SK-N-SH (cell line): ENCODE measurements at regions not wholly inside any gene's neighbourhood (a gene's known extent, or its start where the extent isn't known, plus 50 kb on each side); places are given as distances from the start of the nearest gene placed in this dataset.

Source experiments
- CTCF ChIA-PET: fragments of 300-600, 350-600 bp; formaldehyde crosslinking; extraction: SDS; loops from one replicate; lab custom pipeline; 2021; lab: Yijun Ruan, JAX
- POLR2A ChIA-PET: fragments of 350-600 bp; sonication (Branson Sonifier 250); formaldehyde crosslinking; extraction: SDS; loops from one replicate; lab custom pipeline; 2020; ENCODE audit warnings: antibody characterized with exemption, inconsistent platforms; lab: Yijun Ruan, JAX
- DNase-seq: peaks from one replicate; pipeline ENCODE4 v3.0.0; 2012
- H2AFZ ChIP-seq: fragments of 200-600 bp; sonication (generic); 2 replicates; pipeline ENCODE4 v1.8.1; 2016; ENCODE audit warnings: antibody characterized with exemption, mild to moderate bottlenecking, low read depth
- H3F3A ChIP-seq: fragments of 200-600 bp; sonication (generic); replicated peaks from 2 replicates; pipeline ENCODE3; 2016; ENCODE audit warnings: antibody characterized with exemption, mild to moderate bottlenecking; ENCODE audit not compliant: insufficient read depth
- H3K27ac ChIP-seq, 2 experiments: fragments of 200-500 bp in 1 of 2; fragments of 200-600 bp in 1 of 2; sonication (Bioruptor generic) in 1 of 2; sonication (generic), shearing (Covaris generic) in 1 of 2; 2 replicates each; pipeline versions ENCODE4 v1.5.1 to v1.6.1; 2014 to 2016; ENCODE audit warnings: low read depth in 2 of 2, inconsistent platforms in 1 of 2, low read length in 1 of 2, mild to moderate bottlenecking in 1 of 2, mixed read lengths in 1 of 2
- H3K27me3 ChIP-seq: fragments of 200-600 bp; sonication (generic), shearing (Covaris generic); 2 replicates; pipeline ENCODE4 v1.6.1; 2016; ENCODE audit warnings: mixed run types; ENCODE audit not compliant: insufficient read depth
- H3K36me3 ChIP-seq, 2 experiments: fragments of 200-500 bp in 1 of 2; fragments of 200-600 bp in 1 of 2; sonication (Bioruptor generic) in 1 of 2; sonication (generic) in 1 of 2; replicated peaks in 1 of 2; 2 replicates each; pipeline versions ENCODE3 to v1.5.1; 2014 to 2016; ENCODE audit warnings: low read length in 1 of 2, mild to moderate bottlenecking in 1 of 2; ENCODE audit not compliant: insufficient read depth in 2 of 2, control insufficient read depth in 1 of 2
- H3K4me1 ChIP-seq, 2 experiments: fragments of 200-500 bp in 1 of 2; fragments of 200-600 bp in 1 of 2; sonication (Bioruptor generic) in 1 of 2; sonication (generic), shearing (Covaris generic) in 1 of 2; 2 replicates each; pipeline versions ENCODE4 v1.5.1 to v1.6.1; 2014 to 2016; ENCODE audit warnings: low read depth in 1 of 2, low read length in 1 of 2, mixed run types in 1 of 2; ENCODE audit not compliant: insufficient read depth in 2 of 2, control insufficient read depth in 1 of 2
- H3K4me2 ChIP-seq: fragments of 200-600 bp; sonication (generic), shearing (Covaris generic); 2 replicates; pipeline ENCODE4 v1.6.1; 2017; ENCODE audit warnings: mixed run types
- H3K4me3 ChIP-seq, 2 experiments: fragments of 200-500 bp in 1 of 2; fragments of 200-600 bp in 1 of 2; sonication (Bioruptor generic) in 1 of 2; sonication (generic), shearing (Covaris generic) in 1 of 2; 2 replicates each; pipeline versions ENCODE4 v1.5.1 to v1.8.1; 2014 to 2016; ENCODE audit warnings: low read depth in 2 of 2, inconsistent platforms in 1 of 2, low read length in 1 of 2, mild to moderate bottlenecking in 1 of 2, mixed read lengths in 1 of 2, moderate library complexity in 1 of 2
- H3K79me2 ChIP-seq: fragments of 200-600 bp; sonication (generic); 2 replicates; pipeline ENCODE4 v1.8.1; 2017; ENCODE audit warnings: mild to moderate bottlenecking; ENCODE audit not compliant: insufficient read depth
- H3K9ac ChIP-seq: fragments of 200-600 bp; sonication (generic); 2 replicates; pipeline ENCODE4 v1.6.1; 2017; ENCODE audit warnings: mixed run types
- H3K9me2 ChIP-seq: fragments of 200-600 bp; sonication (generic); 2 replicates; pipeline ENCODE4 v1.6.1; 2017; ENCODE audit warnings: mixed run types
- H3K9me3 ChIP-seq: fragments of 200-600 bp; sonication (generic); 2 replicates; pipeline ENCODE4 v1.6.1; 2017; ENCODE audit warnings: mixed run types, mild to moderate bottlenecking, moderate library complexity
- H4K20me1 ChIP-seq: fragments of 200-600 bp; sonication (generic); 2 replicates; pipeline ENCODE4 v1.6.1; 2017; ENCODE audit warnings: mild to moderate bottlenecking, mixed run types; ENCODE audit not compliant: insufficient read depth
- EP300 ChIP-seq, 2 experiments: IDR thresholded peaks; 2 replicates each; pipeline versions ENCODE4 v1.4.0 to v1.6.1; 2012; ENCODE audit warnings: borderline replicate concordance in 1 of 2, low read depth in 1 of 2, low read length in 1 of 2
- EZH2phosphoT487 ChIP-seq: fragments of 200-600 bp; sonication (generic); IDR thresholded peaks from 2 replicates; pipeline ENCODE4 v1.6.1; 2017; ENCODE audit warnings: low read depth, mixed run types, mild to moderate bottlenecking, antibody characterized with exemption, moderate library complexity, borderline replicate concordance
- FOXM1 ChIP-seq: IDR thresholded peaks from 2 replicates; pipeline ENCODE4 v1.4.0; 2012; ENCODE audit warnings: low read depth, mild to moderate bottlenecking
- GABPA ChIP-seq: IDR thresholded peaks from 2 replicates; pipeline ENCODE4 v1.4.0; 2012; ENCODE audit warnings: low read depth, mild to moderate bottlenecking
- GATA2 ChIP-seq: sonication (generic); formaldehyde crosslinking; IDR thresholded peaks from 2 replicates; pipeline ENCODE4 v1.5.0; 2020; ENCODE audit warnings: mild to moderate bottlenecking, missing genetic modification reagents
- JUND ChIP-seq: IDR thresholded peaks from 2 replicates; pipeline ENCODE4 v1.4.0; 2012
- MEF2A ChIP-seq: IDR thresholded peaks from 2 replicates; pipeline ENCODE4 v1.4.0; 2012; ENCODE audit warnings: low read depth, borderline replicate concordance
- PBX3 ChIP-seq: IDR thresholded peaks from 2 replicates; pipeline ENCODE4; 2012
- POLR2AphosphoS5 ChIP-seq: IDR thresholded peaks from 2 replicates; pipeline ENCODE4 v1.6.1; 2012; ENCODE audit warnings: low read depth, low read length
- RAD21 ChIP-seq: IDR thresholded peaks from 2 replicates; pipeline ENCODE4 v1.6.1; 2012; ENCODE audit warnings: mild to moderate bottlenecking, low read length
- RXRA ChIP-seq: IDR thresholded peaks from 2 replicates; pipeline ENCODE4 v1.4.0; 2012; ENCODE audit warnings: low read depth, mild to moderate bottlenecking, borderline replicate concordance
- TAF1 ChIP-seq: IDR thresholded peaks from 2 replicates; pipeline ENCODE4 v1.6.1; 2012; ENCODE audit warnings: low read depth, mild to moderate bottlenecking, low read length, moderate library complexity, borderline replicate concordance
- TCF12 ChIP-seq: IDR thresholded peaks from 2 replicates; pipeline ENCODE4 v1.4.0; 2012
- USF2 ChIP-seq: fragments of 150-350 bp; IDR thresholded peaks from 2 replicates; pipeline ENCODE4 v1.6.1; 2017; ENCODE audit warnings: antibody characterized with exemption, low read length, low read depth, borderline replicate concordance
- YY1 ChIP-seq: IDR thresholded peaks from 2 replicates; pipeline ENCODE4 v1.4.0; 2012; ENCODE audit warnings: low read depth, mild to moderate bottlenecking
- WGBS: methylation state at CpG from one replicate; pipeline ENCODE4 v1.1.6; 2017; ENCODE audit warnings: low lambda C conversion rate; 5-methylcytosine and 5-hydroxymethylcytosine counted together
- TF ChIP-seq, protein P1 (sequence below): IDR thresholded peaks from 2 replicates; pipeline ENCODE4 v1.4.0; 2012; ENCODE audit warnings: low read depth
- TF ChIP-seq, protein P2 (sequence below): IDR thresholded peaks from 2 replicates; pipeline ENCODE4 v1.6.1; 2012; ENCODE audit warnings: mild to moderate bottlenecking, low read depth, low read length, moderate library complexity
- TF ChIP-seq, protein P3 (sequence below): fragments of 150-350 bp; IDR thresholded peaks from 2 replicates; pipeline ENCODE4 v1.6.1; 2016; ENCODE audit warnings: mild to moderate bottlenecking, low read depth, low read length
- TF ChIP-seq, protein P4 (sequence below): IDR thresholded peaks from 2 replicates; pipeline ENCODE4 v1.4.0; 2012; ENCODE audit warnings: low read depth, borderline replicate concordance

GRCh38 chr11:130604606-130605005 is 156.2 kb downstream of the ADAMTS15 start:
- Histone ChIP-seq H3K4me3 (no peak overlapping the region), H3F3A (peaks cover 6% of the 10 kb centered on the region), H3K9me3 (no peaks in the 10 kb centered on the region), H3K79me2 (no peaks in the 10 kb centered on the region), H2AFZ (no peak overlapping the region), H4K20me1 (no peaks in the 10 kb centered on the region), H3K36me3 (no peaks in the 10 kb centered on the region), H3K27me3 (no peaks in the 10 kb centered on the region), H3K9me2 (no peaks in the 10 kb centered on the region), H3K4me2 (no peak overlapping the region), H3K4me1 (peaks cover 6 to 13% of the 10 kb centered on the region in 2 experiments; a peak in 3 of 4 replicates), H3K9ac (no peak overlapping the region), H3K27ac (no peak overlapping the region)
- ChIA-PET POLR2A (no interaction called here), CTCF (interaction anchor here (0.7 to 1.9 kb wide), 2 partner anchors 170 to 257 kb away, joined by 3 to 6 read pairs; no protein-coding TSS in a partner anchor)
- no peak for DNase-seq
- no peak for TF ChIP-seq GABPA
- TF ChIP-seq RAD21: no peak
- no peak for TF ChIP-seq PBX3
- TF ChIP-seq FOXM1: no peak
- no peak for TF ChIP-seq GATA2 (CRISPR knock-in tag)
- no peak for TF ChIP-seq MEF2A
- no peak for TF ChIP-seq TCF12
- TF ChIP-seq EP300 (IDR thresholded peaks at IDR 0.05; ENCODE audit: borderline replicate concordance in 1 of 2, low read depth in 1 of 2, low read length in 1 of 2): no peak
- TF ChIP-seq EZH2phosphoT487: no peak
- TF ChIP-seq, protein P1, sequence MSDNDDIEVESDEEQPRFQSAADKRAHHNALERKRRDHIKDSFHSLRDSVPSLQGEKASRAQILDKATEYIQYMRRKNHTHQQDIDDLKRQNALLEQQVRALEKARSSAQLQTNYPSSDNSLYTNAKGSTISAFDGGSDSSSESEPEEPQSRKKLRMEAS: no peak
- no peak for TF ChIP-seq YY1
- no peak for TF ChIP-seq RXRA
- TF ChIP-seq TAF1: no peak
- no peak for TF ChIP-seq POLR2AphosphoS5
- TF ChIP-seq JUND: no peak
- TF ChIP-seq, protein P2, sequence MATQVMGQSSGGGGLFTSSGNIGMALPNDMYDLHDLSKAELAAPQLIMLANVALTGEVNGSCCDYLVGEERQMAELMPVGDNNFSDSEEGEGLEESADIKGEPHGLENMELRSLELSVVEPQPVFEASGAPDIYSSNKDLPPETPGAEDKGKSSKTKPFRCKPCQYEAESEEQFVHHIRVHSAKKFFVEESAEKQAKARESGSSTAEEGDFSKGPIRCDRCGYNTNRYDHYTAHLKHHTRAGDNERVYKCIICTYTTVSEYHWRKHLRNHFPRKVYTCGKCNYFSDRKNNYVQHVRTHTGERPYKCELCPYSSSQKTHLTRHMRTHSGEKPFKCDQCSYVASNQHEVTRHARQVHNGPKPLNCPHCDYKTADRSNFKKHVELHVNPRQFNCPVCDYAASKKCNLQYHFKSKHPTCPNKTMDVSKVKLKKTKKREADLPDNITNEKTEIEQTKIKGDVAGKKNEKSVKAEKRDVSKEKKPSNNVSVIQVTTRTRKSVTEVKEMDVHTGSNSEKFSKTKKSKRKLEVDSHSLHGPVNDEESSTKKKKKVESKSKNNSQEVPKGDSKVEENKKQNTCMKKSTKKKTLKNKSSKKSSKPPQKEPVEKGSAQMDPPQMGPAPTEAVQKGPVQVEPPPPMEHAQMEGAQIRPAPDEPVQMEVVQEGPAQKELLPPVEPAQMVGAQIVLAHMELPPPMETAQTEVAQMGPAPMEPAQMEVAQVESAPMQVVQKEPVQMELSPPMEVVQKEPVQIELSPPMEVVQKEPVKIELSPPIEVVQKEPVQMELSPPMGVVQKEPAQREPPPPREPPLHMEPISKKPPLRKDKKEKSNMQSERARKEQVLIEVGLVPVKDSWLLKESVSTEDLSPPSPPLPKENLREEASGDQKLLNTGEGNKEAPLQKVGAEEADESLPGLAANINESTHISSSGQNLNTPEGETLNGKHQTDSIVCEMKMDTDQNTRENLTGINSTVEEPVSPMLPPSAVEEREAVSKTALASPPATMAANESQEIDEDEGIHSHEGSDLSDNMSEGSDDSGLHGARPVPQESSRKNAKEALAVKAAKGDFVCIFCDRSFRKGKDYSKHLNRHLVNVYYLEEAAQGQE: no peak
- TF ChIP-seq USF2: no peak
- TF ChIP-seq, protein P3, sequence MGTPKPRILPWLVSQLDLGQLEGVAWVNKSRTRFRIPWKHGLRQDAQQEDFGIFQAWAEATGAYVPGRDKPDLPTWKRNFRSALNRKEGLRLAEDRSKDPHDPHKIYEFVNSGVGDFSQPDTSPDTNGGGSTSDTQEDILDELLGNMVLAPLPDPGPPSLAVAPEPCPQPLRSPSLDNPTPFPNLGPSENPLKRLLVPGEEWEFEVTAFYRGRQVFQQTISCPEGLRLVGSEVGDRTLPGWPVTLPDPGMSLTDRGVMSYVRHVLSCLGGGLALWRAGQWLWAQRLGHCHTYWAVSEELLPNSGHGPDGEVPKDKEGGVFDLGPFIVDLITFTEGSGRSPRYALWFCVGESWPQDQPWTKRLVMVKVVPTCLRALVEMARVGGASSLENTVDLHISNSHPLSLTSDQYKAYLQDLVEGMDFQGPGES: no peak
- TF ChIP-seq, protein P4, sequence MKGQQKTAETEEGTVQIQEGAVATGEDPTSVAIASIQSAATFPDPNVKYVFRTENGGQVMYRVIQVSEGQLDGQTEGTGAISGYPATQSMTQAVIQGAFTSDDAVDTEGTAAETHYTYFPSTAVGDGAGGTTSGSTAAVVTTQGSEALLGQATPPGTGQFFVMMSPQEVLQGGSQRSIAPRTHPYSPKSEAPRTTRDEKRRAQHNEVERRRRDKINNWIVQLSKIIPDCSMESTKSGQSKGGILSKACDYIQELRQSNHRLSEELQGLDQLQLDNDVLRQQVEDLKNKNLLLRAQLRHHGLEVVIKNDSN: no peak
- 82% methylated on average over 1 of the region's 1 CpG for WGBS
